A549 (cell line): ENCODE measurements at regions not wholly inside any gene's neighbourhood (a gene's known extent, or its start where the extent isn't known, plus 50 kb on each side); places are given as distances from the start of the nearest gene placed in this dataset.

Experiments used
- CTCF ChIP-seq: fragments of >200 bp; sonication (Bioruptor Twin); formaldehyde crosslinking; IDR thresholded peaks from 3 replicates; pipeline ENCODE4 v1.5.1; 2016
- E2F6 ChIP-seq: IDR thresholded peaks from 2 replicates; pipeline ENCODE4 v1.6.1; 2012; ENCODE audit warnings: low read depth, borderline replicate concordance
- HDAC2 ChIP-seq: fragments of 200-600 bp; sonication (generic); IDR thresholded peaks from 2 replicates; pipeline ENCODE4 v1.6.1; 2016
- HOXB13 ChIP-seq: fragments of 250-450 bp; sonication (Bioruptor Pico); IDR thresholded peaks from 2 replicates; pipeline ENCODE4 v1.5.0; 2020; ENCODE audit warnings: low read depth, mild to moderate bottlenecking, moderate library complexity
- MAZ ChIP-seq: fragments of 150-350 bp; IDR thresholded peaks from 2 replicates; pipeline ENCODE4 v1.6.1; 2014; ENCODE audit warnings: antibody characterized with exemption, low read depth, low read length, borderline replicate concordance
- POLR2A ChIP-seq: IDR thresholded peaks from 2 replicates; pipeline ENCODE4 v1.6.1; 2012; ENCODE audit warnings: mild to moderate bottlenecking, low read length
- RFX5 ChIP-seq: fragments of 450-650 bp; IDR thresholded peaks from 2 replicates; pipeline ENCODE4 v1.7.1; 2014; ENCODE audit warnings: antibody characterized with exemption, mild to moderate bottlenecking, moderate library complexity

- TF ChIP-seq CTCF (no peak), HOXB13 (CRISPR knock-in tag) (no peak), POLR2A (no peak), E2F6 (no peak), MAZ (no peak), HDAC2 (no peak), RFX5 (no peak)
Observed at GRCh38 chr14:97336816-97337215, 539.6 kb downstream of the VRK1 start.
